Skeletal muscle tissue (tissue), 3 donors: ENCODE measurements at regions not wholly inside any gene's neighbourhood (a gene's known extent, or its start where the extent isn't known, plus 50 kb on each side); places are given as distances from the start of the nearest gene placed in this dataset.

Source experiments
- H3K27ac ChIP-seq: one replicate; pipeline ENCODE4 v1.7.0; 2013; ENCODE audit warnings: mild to moderate bottlenecking, low read depth, low read length, inconsistent platforms
- H3K27me3 ChIP-seq, 3 donors: one replicate each; pipeline ENCODE4 v1.7.0; 2013; ENCODE audit warnings: low read length in 3 of 3; ENCODE audit not compliant: control insufficient read depth in 3 of 3, insufficient read depth in 3 of 3
- H3K36me3 ChIP-seq, 3 donors: one replicate each; pipeline ENCODE4 v1.7.0; 2013; ENCODE audit warnings: low read length in 3 of 3; ENCODE audit not compliant: control insufficient read depth in 3 of 3, insufficient read depth in 3 of 3
- H3K4me1 ChIP-seq, 3 donors: one replicate each; pipeline ENCODE4 v1.7.0; 2013; ENCODE audit warnings: low read length in 3 of 3, mild to moderate bottlenecking in 3 of 3; ENCODE audit not compliant: control insufficient read depth in 3 of 3, insufficient read depth in 3 of 3
- H3K4me3 ChIP-seq, 3 donors: one replicate each; pipeline ENCODE4 v1.7.0; 2013; ENCODE audit warnings: low read length in 3 of 3
- H3K9ac ChIP-seq, 3 donors: one replicate each; pipeline ENCODE4 v1.7.0; 2013; ENCODE audit warnings: low read length in 3 of 3, mild to moderate bottlenecking in 3 of 3, moderate library complexity in 2 of 3, low read depth in 1 of 3
- H3K9me3 ChIP-seq, 3 donors: one replicate each; pipeline ENCODE4 v1.7.0; 2013; ENCODE audit warnings: low read length in 3 of 3; ENCODE audit not compliant: control insufficient read depth in 3 of 3
- donor health status: Osteomylitis.

DNA sequence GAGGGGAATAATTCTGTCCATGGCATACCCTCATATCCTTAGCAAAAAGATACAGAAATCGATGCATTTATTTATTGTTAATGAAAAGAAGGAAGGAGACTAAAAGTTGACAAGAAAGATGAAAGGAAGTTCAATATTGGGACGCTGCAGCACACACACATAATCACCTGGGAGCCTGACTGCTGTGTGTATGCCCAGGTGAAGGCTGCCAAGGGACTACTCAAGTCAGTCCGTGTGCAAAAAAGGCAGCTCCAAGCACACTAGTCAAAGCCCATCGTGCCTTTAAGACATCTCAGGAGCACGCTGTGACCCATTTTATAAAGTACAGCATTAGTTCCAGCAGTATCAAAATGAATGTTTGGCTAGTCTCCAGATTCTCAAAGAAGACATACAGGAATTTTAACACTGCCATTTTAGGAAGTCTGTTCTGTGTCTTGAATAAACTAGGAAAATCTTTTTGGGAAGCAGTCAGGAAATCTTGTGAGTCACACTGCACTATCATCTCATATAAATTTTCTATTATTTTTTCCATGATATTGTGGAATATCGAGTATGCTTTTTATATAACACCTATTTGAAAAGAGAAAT is 363.9 kb downstream of the GASK1B start:
- no peaks in the 10 kb centered on the region for H3K4me1 ChIP-seq
- no peak overlapping the region for H3K27ac ChIP-seq
- H3K36me3 ChIP-seq: no peaks in the 10 kb centered on the region
- peaks cover 0 to 2% (median 2%) of the 10 kb centered on the region in 3 donors for H3K9me3 ChIP-seq
- H3K27me3 ChIP-seq: no peaks in the 10 kb centered on the region
- H3K4me3 ChIP-seq: no peak overlapping the region
- no peak overlapping the region for H3K9ac ChIP-seq

GRCh38 chr4:157806184-157806583 is 366.6 kb downstream of the GASK1B start:
- Histone ChIP-seq H3K4me1 (no peaks in the 10 kb centered on the region), H3K27ac (no peak overlapping the region), H3K4me3 (no peak overlapping the region), H3K9me3 (no peaks in the 10 kb centered on the region), H3K27me3 (no peaks in the 10 kb centered on the region), H3K36me3 (no peaks in the 10 kb centered on the region), H3K9ac (no peak overlapping the region)

GRCh38 chr4:157804986-157805385 is 367.8 kb downstream of the GASK1B start:
- Histone ChIP-seq H3K27me3 (no peaks in the 10 kb centered on the region), H3K9me3 (no peaks in the 10 kb centered on the region), H3K27ac (no peak overlapping the region), H3K36me3 (no peaks in the 10 kb centered on the region), H3K9ac (no peak overlapping the region), H3K4me1 (no peaks in the 10 kb centered on the region), H3K4me3 (no peak overlapping the region)

DNA sequence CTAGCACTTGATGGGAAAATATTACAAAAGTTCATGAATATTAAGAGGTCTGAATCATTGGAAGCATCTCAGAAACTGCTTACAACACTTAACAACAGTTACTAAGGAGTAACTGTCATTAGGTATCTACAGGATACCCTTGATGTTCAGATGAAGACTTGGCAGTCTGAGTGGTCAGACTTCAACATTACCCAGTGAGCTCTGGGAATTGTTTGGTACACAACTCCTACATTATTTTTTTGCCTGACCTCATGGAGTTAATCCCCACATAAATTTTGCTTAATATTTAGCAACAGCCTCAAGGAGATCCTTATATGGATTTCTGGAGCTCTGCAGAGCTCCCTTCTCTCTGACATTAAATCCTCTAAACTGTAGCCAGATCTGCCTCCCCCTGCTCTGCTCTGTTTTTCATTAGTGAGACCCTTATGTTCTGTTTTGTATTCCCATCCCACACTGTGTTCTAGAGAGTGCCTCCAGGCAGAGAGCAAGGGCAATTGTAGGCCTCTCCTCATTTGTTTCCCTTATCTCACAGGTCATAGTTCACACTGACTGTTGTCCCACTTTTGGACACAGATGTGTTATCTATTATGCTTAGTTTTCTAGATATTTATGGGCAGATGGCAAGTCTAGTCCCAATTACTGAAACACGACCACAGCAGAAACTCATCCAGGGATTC is 368.8 kb downstream of the GASK1B start:
- Histone ChIP-seq H3K27ac (no peak overlapping the region), H3K4me1 (no peaks in the 10 kb centered on the region), H3K9ac (no peak overlapping the region), H3K9me3 (no peaks in the 10 kb centered on the region), H3K36me3 (no peaks in the 10 kb centered on the region), H3K4me3 (no peak overlapping the region), H3K27me3 (no peaks in the 10 kb centered on the region)

DNA sequence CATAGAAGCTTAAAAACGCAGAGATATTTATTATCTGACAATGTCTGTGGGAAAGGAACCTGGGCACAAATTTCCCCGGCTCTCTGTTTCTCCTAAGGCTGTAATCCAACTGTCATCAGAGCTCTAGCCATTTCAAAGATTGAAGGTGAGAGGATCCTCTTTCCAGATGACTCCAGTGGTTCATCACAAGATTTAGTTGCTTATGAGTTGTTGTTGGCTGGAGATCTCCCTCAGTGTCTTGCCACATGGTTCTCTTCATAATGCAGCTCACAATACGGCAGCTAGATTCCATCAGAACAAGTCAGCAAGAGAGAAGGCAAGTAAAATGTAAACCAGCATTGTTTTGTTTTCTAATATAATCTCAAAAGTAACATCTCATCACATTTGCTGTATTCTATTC is 369.4 kb downstream of the GASK1B start:
- no peak overlapping the region for H3K4me3 ChIP-seq
- H3K27ac ChIP-seq: no peak overlapping the region
- no peak overlapping the region for H3K9ac ChIP-seq
- no peaks in the 10 kb centered on the region for H3K4me1 ChIP-seq
- no peaks in the 10 kb centered on the region for H3K9me3 ChIP-seq
- no peaks in the 10 kb centered on the region for H3K36me3 ChIP-seq
- H3K27me3 ChIP-seq: no peaks in the 10 kb centered on the region

DNA sequence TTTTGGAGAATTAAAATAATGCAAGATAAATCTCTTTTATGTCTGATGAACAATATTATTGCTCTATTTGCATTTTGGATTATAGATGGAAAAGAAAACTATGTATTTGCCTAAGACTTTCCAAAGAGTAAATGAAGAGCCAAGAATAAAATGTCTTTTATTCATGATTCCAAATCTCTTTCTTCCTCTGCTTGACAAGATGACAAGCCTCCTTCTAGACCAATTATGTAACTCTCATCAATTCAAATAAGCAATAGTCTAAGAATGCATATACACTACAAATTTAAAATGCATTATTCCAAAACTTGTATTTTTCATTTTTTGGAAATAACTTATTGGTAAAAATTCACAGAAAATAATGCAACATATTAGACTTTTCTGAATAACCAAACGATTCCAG is 377.3 kb downstream of the GASK1B start:
- Histone ChIP-seq H3K4me3 (no peak overlapping the region), H3K9me3 (no peaks in the 10 kb centered on the region), H3K27me3 (no peaks in the 10 kb centered on the region), H3K9ac (no peak overlapping the region), H3K36me3 (no peaks in the 10 kb centered on the region), H3K4me1 (no peaks in the 10 kb centered on the region), H3K27ac (no peak overlapping the region)

- Histone ChIP-seq H3K27ac (no peak overlapping the region), H3K4me3 (no peak overlapping the region), H3K4me1 (no peaks in the 10 kb centered on the region), H3K9ac (no peak overlapping the region), H3K9me3 (no peaks in the 10 kb centered on the region), H3K27me3 (no peaks in the 10 kb centered on the region), H3K36me3 (no peaks in the 10 kb centered on the region)
Measured at GRCh38 chr4:157792716-157793115, 380.1 kb downstream of the GASK1B start.

- Histone ChIP-seq H3K4me1 (no peaks in the 10 kb centered on the region), H3K9me3 (no peaks in the 10 kb centered on the region), H3K36me3 (no peaks in the 10 kb centered on the region), H3K27me3 (no peaks in the 10 kb centered on the region), H3K4me3 (no peak overlapping the region), H3K9ac (no peak overlapping the region), H3K27ac (no peak overlapping the region)
Measured at GRCh38 chr4:157791236-157791635, 381.6 kb downstream of the GASK1B start.

DNA sequence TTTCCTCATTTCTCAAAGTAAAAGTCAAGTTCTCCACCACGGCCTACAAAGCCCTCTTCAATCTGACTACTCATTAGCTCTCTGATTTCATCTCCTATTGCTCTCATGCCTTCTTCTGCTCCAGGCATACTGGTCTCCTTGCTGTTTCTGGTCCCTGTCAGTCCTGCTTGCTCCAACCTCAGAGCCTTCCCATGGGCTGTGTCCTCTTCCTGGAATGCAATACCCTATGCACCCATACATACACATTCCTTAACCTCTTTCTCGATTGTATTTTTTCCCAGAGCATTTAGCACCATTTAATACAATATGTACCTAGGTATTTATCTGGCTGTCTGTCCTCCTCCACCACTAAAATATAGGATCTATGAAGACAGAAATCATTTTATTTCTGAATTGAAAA is 385.2 kb downstream of the GASK1B start:
- no peaks in the 10 kb centered on the region for H3K36me3 ChIP-seq
- H3K9me3 ChIP-seq: no peaks in the 10 kb centered on the region
- no peaks in the 10 kb centered on the region for H3K4me1 ChIP-seq
- no peak overlapping the region for H3K27ac ChIP-seq
- no peak overlapping the region for H3K4me3 ChIP-seq
- no peak overlapping the region for H3K9ac ChIP-seq
- no peaks in the 10 kb centered on the region for H3K27me3 ChIP-seq

DNA sequence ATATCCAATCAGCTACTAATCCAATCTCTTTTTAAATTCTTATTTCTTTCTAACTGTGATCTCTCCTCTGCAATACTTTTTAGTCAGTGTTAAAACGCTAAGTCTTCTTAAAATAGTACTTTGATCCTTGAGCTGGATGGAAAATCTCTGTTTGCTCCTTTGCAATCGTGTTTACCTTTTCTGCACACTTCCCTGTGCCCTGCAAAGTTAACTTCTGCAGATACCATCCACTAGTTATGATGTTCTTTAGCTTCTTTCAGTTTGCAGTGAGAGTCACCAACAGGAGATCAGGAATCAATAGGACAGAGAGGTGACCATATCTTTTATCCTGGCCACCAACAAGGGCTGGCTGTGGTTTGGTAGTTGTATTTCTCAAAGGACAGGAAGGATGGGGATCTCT is 391.5 kb downstream of the GASK1B start:
- Histone ChIP-seq H3K9me3 (no peaks in the 10 kb centered on the region), H3K36me3 (no peaks in the 10 kb centered on the region), H3K27ac (no peak overlapping the region), H3K27me3 (no peaks in the 10 kb centered on the region), H3K4me1 (no peaks in the 10 kb centered on the region), H3K9ac (no peak overlapping the region), H3K4me3 (no peak overlapping the region)
